Central memory CD4-positive, alpha-beta T cell (primary cell): ENCODE measurements at regions not wholly inside any gene's neighbourhood (a gene's known extent, or its start where the extent isn't known, plus 50 kb on each side); places are given as distances from the start of the nearest gene placed in this dataset.
"Not testable (repeated sequence)": the region's sequence is repeated elsewhere in the genome, so short reads cannot be mapped to it uniquely, and the experiment has no call there.

Source experiments
- DNase-seq: peaks from one replicate; pipeline ENCODE4 v3.0.0; 2022

GRCh38 chr2:36223259-36223658 lies 132.3 kb upstream of the CRIM1 start:
- no peak for DNase-seq

GRCh38 chr2:36222485-36222884 lies 133.1 kb upstream of the CRIM1 start:
- no peak for DNase-seq

GRCh38 chr2:36214691-36215090 lies 140.9 kb upstream of the CRIM1 start:
- DNase-seq = no peak

GRCh38 chr2:36203366-36203765 lies 152.2 kb upstream of the CRIM1 start:
- no peak for DNase-seq

- DNase-seq = no peak
Measured at GRCh38 chr2:36197181-36197971, 158.2 kb upstream of the CRIM1 start.

- no peak for DNase-seq
Measured at GRCh38 chr2:36193680-36194079, 161.9 kb upstream of the CRIM1 start.

GRCh38 chr2:36192983-36193382 lies 162.6 kb upstream of the CRIM1 start:
- no peak for DNase-seq

- no peak for DNase-seq
Measured at GRCh38 chr2:36190097-36190496, 165.5 kb upstream of the CRIM1 start.

- no peak for DNase-seq
Measured at GRCh38 chr2:36185624-36186023, 170.0 kb upstream of the CRIM1 start.

GRCh38 chr2:36184848-36185247 lies 170.7 kb upstream of the CRIM1 start:
- DNase-seq = no peak

- not testable (repeated sequence) for DNase-seq
Measured at GRCh38 chr2:36180789-36181482, 174.6 kb upstream of the CRIM1 start.

- not testable (repeated sequence) for DNase-seq
Measured at GRCh38 chr2:36180293-36180692, 175.3 kb upstream of the CRIM1 start.

- not testable (repeated sequence) for DNase-seq
Measured at GRCh38 chr2:36179668-36180269, 175.8 kb upstream of the CRIM1 start.

GRCh38 chr2:36178384-36178783 lies 177.2 kb upstream of the CRIM1 start:
- DNase-seq = no peak

- no peak for DNase-seq
Measured at GRCh38 chr2:36177282-36177681, 178.3 kb upstream of the CRIM1 start.

- DNase-seq = no peak
Measured at GRCh38 chr2:36174920-36175319, 180.7 kb upstream of the CRIM1 start.

- DNase-seq = no peak
Measured at GRCh38 chr2:36173760-36174404, 181.7 kb upstream of the CRIM1 start.

GRCh38 chr2:36172824-36173223 lies 182.8 kb upstream of the CRIM1 start:
- no peak for DNase-seq

- DNase-seq = no peak
Measured at GRCh38 chr2:36170805-36171204, 184.8 kb upstream of the CRIM1 start.

GRCh38 chr2:36169843-36170242 lies 185.7 kb upstream of the CRIM1 start:
- no peak for DNase-seq

- no peak for DNase-seq
Measured at GRCh38 chr2:36168115-36168514, 187.5 kb upstream of the CRIM1 start.

GRCh38 chr2:36165132-36165531 lies 190.4 kb upstream of the CRIM1 start:
- DNase-seq = no peak

GRCh38 chr2:36163520-36164254 lies 191.9 kb upstream of the CRIM1 start:
- no peak for DNase-seq
